HCT116 (cell line): ENCODE measurements at regions not wholly inside any gene's neighbourhood (a gene's known extent, or its start where the extent isn't known, plus 50 kb on each side); places are given as distances from the start of the nearest gene placed in this dataset.
"Not testable (repeated sequence)": the region's sequence is repeated elsewhere in the genome, so short reads cannot be mapped to it uniquely, and the experiment has no call there.

ENCODE experiments used
- CEBPB ChIP-seq: IDR thresholded peaks from 2 replicates; pipeline ENCODE4 v1.6.1; 2012; ENCODE audit warnings: low read depth
- EZH2 ChIP-seq: fragments of 200-600 bp; sonication (generic); IDR thresholded peaks from 2 replicates; pipeline ENCODE4 v1.6.1; 2017; ENCODE audit warnings: antibody characterized with exemption, mixed run types
- ZNF274 ChIP-seq: fragments of 200-500 bp; sonication (Bioruptor generic); IDR thresholded peaks from 2 replicates; pipeline ENCODE4 v1.6.1; 2014; ENCODE audit warnings: mild to moderate bottlenecking, low read depth, low read length, inconsistent platforms
- TF ChIP-seq, protein P1 (sequence below), 3 experiments: fragments of 200-600 bp in 1 of 3; sonication (generic) in 1 of 3; IDR thresholded peaks in 2 of 3; conservative IDR thresholded peaks in 1 of 3; 2 replicates each; pipeline ENCODE4 v1.5.1; 2012 to 2017; ENCODE audit warnings: low read depth in 2 of 3, low read length in 2 of 3, antibody characterized with exemption in 1 of 3, borderline replicate concordance in 1 of 3, control low read depth in 1 of 3, mild to moderate bottlenecking in 1 of 3, mixed read lengths in 1 of 3, mixed run types in 1 of 3, moderate library complexity in 1 of 3; ENCODE audit not compliant: insufficient read depth in 1 of 3

- TF ChIP-seq, protein P1, sequence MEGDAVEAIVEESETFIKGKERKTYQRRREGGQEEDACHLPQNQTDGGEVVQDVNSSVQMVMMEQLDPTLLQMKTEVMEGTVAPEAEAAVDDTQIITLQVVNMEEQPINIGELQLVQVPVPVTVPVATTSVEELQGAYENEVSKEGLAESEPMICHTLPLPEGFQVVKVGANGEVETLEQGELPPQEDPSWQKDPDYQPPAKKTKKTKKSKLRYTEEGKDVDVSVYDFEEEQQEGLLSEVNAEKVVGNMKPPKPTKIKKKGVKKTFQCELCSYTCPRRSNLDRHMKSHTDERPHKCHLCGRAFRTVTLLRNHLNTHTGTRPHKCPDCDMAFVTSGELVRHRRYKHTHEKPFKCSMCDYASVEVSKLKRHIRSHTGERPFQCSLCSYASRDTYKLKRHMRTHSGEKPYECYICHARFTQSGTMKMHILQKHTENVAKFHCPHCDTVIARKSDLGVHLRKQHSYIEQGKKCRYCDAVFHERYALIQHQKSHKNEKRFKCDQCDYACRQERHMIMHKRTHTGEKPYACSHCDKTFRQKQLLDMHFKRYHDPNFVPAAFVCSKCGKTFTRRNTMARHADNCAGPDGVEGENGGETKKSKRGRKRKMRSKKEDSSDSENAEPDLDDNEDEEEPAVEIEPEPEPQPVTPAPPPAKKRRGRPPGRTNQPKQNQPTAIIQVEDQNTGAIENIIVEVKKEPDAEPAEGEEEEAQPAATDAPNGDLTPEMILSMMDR (IDR thresholded peaks at IDR 0.05 in 2 of 3, conservative IDR thresholded peaks at IDR 0.05 in 1 of 3; ENCODE audit: borderline replicate concordance in 1 of 3, insufficient read depth in 1 of 3, low read depth in 2 of 3, low read length in 2 of 3): not testable (repeated sequence)
- not testable (repeated sequence) for TF ChIP-seq EZH2, ZNF274, CEBPB
These were observed 67.7 kb downstream of the TMEM270 start for GRCh38 chr7:73928644-73929043.
